ENCODE measurements at regions not wholly inside any gene's neighbourhood (a gene's known extent, or its start where the extent isn't known, plus 50 kb on each side); places are given as distances from the start of the nearest gene placed in this dataset.

DNA sequence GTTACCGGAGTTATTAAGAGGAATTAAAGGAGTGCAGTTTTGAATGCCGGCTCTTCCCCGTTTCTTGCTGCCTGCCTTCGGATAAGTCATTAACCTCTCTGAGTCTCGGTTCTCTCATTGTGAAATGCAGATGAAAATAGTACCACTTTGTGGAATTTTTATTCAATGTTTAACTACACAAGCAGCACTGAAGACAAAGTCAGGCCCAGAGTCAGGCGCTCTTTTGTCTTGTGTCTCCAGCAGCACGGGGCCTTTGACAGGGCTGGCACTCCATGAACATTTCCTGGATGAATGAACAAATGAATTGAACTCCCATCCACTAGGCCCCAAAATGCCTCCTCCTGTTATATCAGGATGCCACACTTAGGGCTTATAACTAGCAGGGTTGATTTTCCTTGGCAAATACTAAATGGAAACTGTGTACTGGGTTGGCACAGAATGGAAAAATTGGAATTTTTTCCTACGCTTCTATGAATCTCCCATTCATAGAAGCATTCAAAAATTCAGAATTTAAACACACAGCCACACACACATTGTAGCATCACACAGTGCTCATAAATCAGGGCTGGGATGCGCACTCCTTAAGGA lies 332.8 kb downstream of the MLLT3 start:
- H3K27ac ChIP-seq (ENCODE audit: low read length in 2 of 2), result no peak overlapping the region
- no peaks in the 10 kb centered on the region for H3K36me3 ChIP-seq (replicated peaks in 1 of 2; ENCODE audit: control extremely low read depth in 1 of 2, control insufficient read depth in 1 of 2, extremely low read depth in 1 of 2, insufficient read depth in 2 of 2, low read length in 1 of 2)
- Mint-ChIP-seq H3K27ac (no peak overlapping the region), H3K4me3 (no peak overlapping the region), H3K27me3 (peaks cover 4% of the 10 kb centered on the region), H3K9me3 (ENCODE audit: insufficient read depth) (no peaks in the 10 kb centered on the region), H3K4me1 (no peaks in the 10 kb centered on the region)
- H3K4me3 ChIP-seq (ENCODE audit: control extremely low read depth in 1 of 5, extremely low read depth in 1 of 5, insufficient read depth in 1 of 5, low read depth in 2 of 5, low read length in 4 of 5), result no peak overlapping the region
- H3K4me2 ChIP-seq (replicated peaks; ENCODE audit: low read depth, low read length, poor library complexity, severe bottlenecking), result no peak overlapping the region
- no peak overlapping the region for H3K9ac ChIP-seq (ENCODE audit: low read length)
- no peaks in the 10 kb centered on the region for H3K27me3 ChIP-seq (replicated peaks in 1 of 4; ENCODE audit: control extremely low read depth in 1 of 4, control insufficient read depth in 3 of 4, insufficient read depth in 4 of 4, low read length in 3 of 4)
- peaks cover 0 to 10% (median 2%) of the 10 kb centered on the region in 3 donors for H3K9me3 ChIP-seq (ENCODE audit: control extremely low read depth in 1 of 3, control insufficient read depth in 2 of 3, insufficient read depth in 1 of 3, low read length in 2 of 3)
- ATAC-seq (ENCODE audit: low read depth) (no peak), DNase-seq (no peak)
- H4K20me1 ChIP-seq (ENCODE audit: control insufficient read depth, insufficient read depth, low read length, poor library complexity, severe bottlenecking), result no peaks in the 10 kb centered on the region
- no peak overlapping the region for H2AFZ ChIP-seq (ENCODE audit: insufficient read depth, low read depth, low read length, poor library complexity, severe bottlenecking)
- TF ChIP-seq EZH2 (IDR thresholded peaks at IDR 0.05; ENCODE audit: borderline replicate concordance, insufficient read depth, low read depth, low read length, poor library complexity, severe bottlenecking), result no peak
- TF ChIP-seq CTCF (IDR thresholded peaks at IDR 0.05), result no peak
- ChIA-PET POLR2A (no interaction called here), CTCF (no interaction called here)
- 94% methylated on average over 7 of the region's 9 CpGs for WGBS (ENCODE audit: insufficient coverage)
- peaks cover 0 to 3% of the 10 kb centered on the region in 2 donors for H3K4me1 ChIP-seq (ENCODE audit: control insufficient read depth in 2 of 2, insufficient read depth in 2 of 2, low read length in 2 of 2)
- no peaks in the 10 kb centered on the region for H3K79me2 ChIP-seq (ENCODE audit: control insufficient read depth, insufficient read depth, low read length)
- intact Hi-C loops (cut with micrococcal nuclease), result no loop called here

DNA sequence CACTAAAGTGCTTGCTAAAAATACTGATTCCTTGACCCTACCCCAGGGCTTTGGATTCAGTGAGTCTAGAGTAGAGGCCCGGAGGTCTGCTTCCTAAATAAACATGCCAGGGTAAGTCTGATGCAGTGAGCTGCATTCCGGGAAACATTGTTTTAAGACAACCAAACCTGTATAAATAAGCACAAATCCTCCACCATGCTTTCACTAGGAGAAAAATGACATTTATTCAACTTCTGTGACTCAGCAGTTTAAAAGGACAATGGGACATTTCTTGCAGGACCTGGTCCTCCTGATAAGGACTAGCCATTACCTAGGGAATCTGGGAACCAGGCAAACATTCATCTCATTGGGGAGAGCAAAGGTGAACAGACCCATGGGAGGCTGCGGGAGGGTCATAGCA lies 335.3 kb downstream of the MLLT3 start:
- Mint-ChIP-seq H3K4me1 (no peaks in the 10 kb centered on the region), H3K9me3 (ENCODE audit: insufficient read depth) (no peaks in the 10 kb centered on the region), H3K27ac (no peak overlapping the region), H3K27me3 (peaks cover 4% of the 10 kb centered on the region), H3K4me3 (no peak overlapping the region)
- Histone ChIP-seq H3K9ac (ENCODE audit: low read length) (no peak overlapping the region), H3K79me2 (ENCODE audit: control insufficient read depth, insufficient read depth, low read length) (no peaks in the 10 kb centered on the region), H4K20me1 (ENCODE audit: control insufficient read depth, insufficient read depth, low read length, poor library complexity, severe bottlenecking) (no peaks in the 10 kb centered on the region), H3K27ac (ENCODE audit: low read length in 2 of 2) (no peak overlapping the region), H3K27me3 (replicated peaks in 1 of 4; ENCODE audit: control extremely low read depth in 1 of 4, control insufficient read depth in 3 of 4, insufficient read depth in 4 of 4, low read length in 3 of 4) (no peaks in the 10 kb centered on the region), H3K36me3 (replicated peaks in 1 of 2; ENCODE audit: control extremely low read depth in 1 of 2, control insufficient read depth in 1 of 2, extremely low read depth in 1 of 2, insufficient read depth in 2 of 2, low read length in 1 of 2) (no peaks in the 10 kb centered on the region), H3K4me1 (ENCODE audit: control insufficient read depth in 2 of 2, insufficient read depth in 2 of 2, low read length in 2 of 2) (peaks cover 0 to 3% of the 10 kb centered on the region in 2 donors), H3K4me3 (ENCODE audit: control extremely low read depth in 1 of 5, extremely low read depth in 1 of 5, insufficient read depth in 1 of 5, low read depth in 2 of 5, low read length in 4 of 5) (no peak overlapping the region), H2AFZ (ENCODE audit: insufficient read depth, low read depth, low read length, poor library complexity, severe bottlenecking) (no peak overlapping the region), H3K4me2 (replicated peaks; ENCODE audit: low read depth, low read length, poor library complexity, severe bottlenecking) (no peak overlapping the region), H3K9me3 (ENCODE audit: control extremely low read depth in 1 of 3, control insufficient read depth in 2 of 3, insufficient read depth in 1 of 3, low read length in 2 of 3) (peaks cover 0 to 7% (median 2%) of the 10 kb centered on the region in 3 donors)
- TF ChIP-seq CTCF (IDR thresholded peaks at IDR 0.05) (no peak), EZH2 (IDR thresholded peaks at IDR 0.05; ENCODE audit: borderline replicate concordance, insufficient read depth, low read depth, low read length, poor library complexity, severe bottlenecking) (no peak)
- no peak for ATAC-seq (ENCODE audit: low read depth)
- intact Hi-C loops (cut with micrococcal nuclease), result no loop called here
- POLR2A ChIA-PET, result no interaction called here
- no CpG with 5 or more reads among the region's 3 CpGs for WGBS (ENCODE audit: insufficient coverage)
- CTCF ChIA-PET, result no interaction called here
- no peak for DNase-seq

All from B cell (primary cell).